ENCODE measurements at regions not wholly inside any gene's neighbourhood (a gene's known extent, or its start where the extent isn't known, plus 50 kb on each side); places are given as distances from the start of the nearest gene placed in this dataset.
A peak's percentile ranks its signal among the peaks of the same experiment; 100 is the strongest.

- DNase-seq = no peak
These were observed 290.8 kb upstream of the SLCO3A1 start for GRCh38 chr15:91562698-91563097.

GRCh38 chr15:91564631-91565030, 288.9 kb upstream of the SLCO3A1 start:
- DNase-seq = no peak

- DNase-seq = no peak
These were observed 287.4 kb upstream of the SLCO3A1 start for GRCh38 chr15:91566141-91566540.

GRCh38 chr15:91568036-91568435, 285.5 kb upstream of the SLCO3A1 start:
- DNase-seq = no peak

- peak; percentile 83 for DNase-seq
These were observed 281.4 kb upstream of the SLCO3A1 start for GRCh38 chr15:91572110-91572509.

GRCh38 chr15:91576096-91576495, 277.4 kb upstream of the SLCO3A1 start:
- DNase-seq = no peak

GRCh38 chr15:91578511-91578910, 275.0 kb upstream of the SLCO3A1 start:
- no peak for DNase-seq

GRCh38 chr15:91584895-91585294, 268.6 kb upstream of the SLCO3A1 start:
- no peak for DNase-seq

- DNase-seq = no peak
These were observed 266.9 kb upstream of the SLCO3A1 start for GRCh38 chr15:91586560-91586959.

GRCh38 chr15:91589360-91589759, 264.1 kb upstream of the SLCO3A1 start:
- DNase-seq = no peak

- no peak for DNase-seq
These were observed 260.9 kb upstream of the SLCO3A1 start for GRCh38 chr15:91592567-91592966.

GRCh38 chr15:91593067-91593466, 260.4 kb upstream of the SLCO3A1 start:
- no peak for DNase-seq

- no peak for DNase-seq
These were observed 259.9 kb upstream of the SLCO3A1 start for GRCh38 chr15:91593653-91594052.

- peak; percentile 2 for DNase-seq
These were observed 254.2 kb upstream of the SLCO3A1 start for GRCh38 chr15:91599261-91599660.

GRCh38 chr15:91603384-91604080, 250.0 kb upstream of the SLCO3A1 start:
- no peak for DNase-seq

- DNase-seq = no peak
These were observed 249.4 kb upstream of the SLCO3A1 start for GRCh38 chr15:91604122-91604521.

GRCh38 chr15:91605576-91605975, 247.9 kb upstream of the SLCO3A1 start:
- no peak for DNase-seq

GRCh38 chr15:91609231-91609630, 244.3 kb upstream of the SLCO3A1 start:
- no peak for DNase-seq

- DNase-seq = no peak
These were observed 243.5 kb upstream of the SLCO3A1 start for GRCh38 chr15:91609966-91610365.

- DNase-seq = no peak
These were observed 241.8 kb upstream of the SLCO3A1 start for GRCh38 chr15:91611561-91612323.

GRCh38 chr15:91620229-91620628, 233.3 kb upstream of the SLCO3A1 start:
- DNase-seq = no peak

- no peak for DNase-seq
These were observed 231.3 kb upstream of the SLCO3A1 start for GRCh38 chr15:91622235-91622634.

GRCh38 chr15:91622711-91623342, 230.7 kb upstream of the SLCO3A1 start:
- no peak for DNase-seq

GRCh38 chr15:91624353-91624968, 229.0 kb upstream of the SLCO3A1 start:
- DNase-seq = no peak

Data from NCI-H1105 (cell line).